DND-41 (cell line): ENCODE measurements at regions not wholly inside any gene's neighbourhood (a gene's known extent, or its start where the extent isn't known, plus 50 kb on each side); places are given as distances from the start of the nearest gene placed in this dataset.
"Not testable (repeated sequence)": the region's sequence is repeated elsewhere in the genome, so short reads cannot be mapped to it uniquely, and the experiment has no call there.

Source experiments
- ATAC-seq: fragments of 200-7000 bp; cut with Tn5 transposase; 3 replicates; pipeline ENCODE4 v1.9.1; 2021; ENCODE audit warnings: low read depth; ENCODE audit not compliant: insufficient read depth
- DNase-seq: peaks from one replicate; pipeline ENCODE4 v3.0.0-alpha.2; 2020
- H2AFZ ChIP-seq: 2 replicates; pipeline ENCODE4 v1.6.0; 2012; ENCODE audit warnings: low read depth, low read length
- H3K27ac ChIP-seq: 2 replicates; pipeline ENCODE4 v1.5.1; 2012; ENCODE audit warnings: low read length, inconsistent platforms
- H3K27me3 ChIP-seq: fragments of 200-600 bp; sonication (generic); 2 replicates; pipeline ENCODE4 v1.6.0; 2012; ENCODE audit warnings: low read length, mild to moderate bottlenecking, inconsistent platforms; ENCODE audit not compliant: insufficient read depth, poor library complexity
- H3K36me3 ChIP-seq: 2 replicates; pipeline ENCODE4 v1.5.1; 2012; ENCODE audit warnings: low read length, inconsistent platforms; ENCODE audit not compliant: insufficient read depth
- H3K4me1 ChIP-seq: 2 replicates; pipeline ENCODE4 v1.5.1; 2012; ENCODE audit warnings: mild to moderate bottlenecking, low read length; ENCODE audit not compliant: insufficient read depth
- H3K4me2 ChIP-seq: 2 replicates; pipeline ENCODE4 v1.6.0; 2012; ENCODE audit warnings: mild to moderate bottlenecking, moderate library complexity, low read length, inconsistent platforms; ENCODE audit not compliant: insufficient read depth
- H3K4me3 ChIP-seq, 2 experiments: fragments of 200-600 bp in 1 of 2; shearing (Covaris generic) in 1 of 2; 2 replicates each; pipeline ENCODE4 v1.5.1; 2012 to 2016; ENCODE audit warnings: inconsistent platforms in 2 of 2, low read length in 2 of 2, mild to moderate bottlenecking in 2 of 2, low read depth in 1 of 2, moderate library complexity in 1 of 2
- H3K79me2 ChIP-seq: 2 replicates; pipeline ENCODE4 v1.6.0; 2012; ENCODE audit warnings: low read length, inconsistent platforms; ENCODE audit not compliant: insufficient read depth
- H3K9ac ChIP-seq: 2 replicates; pipeline ENCODE4 v1.6.0; 2012; ENCODE audit warnings: low read depth, mild to moderate bottlenecking, inconsistent platforms, low read length, moderate library complexity
- H3K9me3 ChIP-seq: 2 replicates; pipeline ENCODE4 v1.5.1; 2012; ENCODE audit warnings: low read length, moderate library complexity, mild to moderate bottlenecking, inconsistent platforms; ENCODE audit not compliant: insufficient read depth, severe bottlenecking
- H4K20me1 ChIP-seq: 2 replicates; pipeline ENCODE4 v1.6.0; 2012; ENCODE audit warnings: low read length; ENCODE audit not compliant: insufficient read depth
- EZH2 ChIP-seq: IDR thresholded peaks from 3 replicates; pipeline ENCODE4 v1.6.1; 2012; ENCODE audit warnings: borderline replicate concordance, low read depth, mild to moderate bottlenecking, moderate library complexity, low read length, inconsistent platforms; ENCODE audit not compliant: severe bottlenecking
- TF ChIP-seq, protein P1 (sequence below): IDR thresholded peaks from 2 replicates; pipeline ENCODE4 v1.5.1; 2012; ENCODE audit warnings: borderline replicate concordance, low read length, moderate library complexity, mild to moderate bottlenecking; ENCODE audit not compliant: poor library complexity, severe bottlenecking; ENCODE audit errors: extremely low read depth

DNA sequence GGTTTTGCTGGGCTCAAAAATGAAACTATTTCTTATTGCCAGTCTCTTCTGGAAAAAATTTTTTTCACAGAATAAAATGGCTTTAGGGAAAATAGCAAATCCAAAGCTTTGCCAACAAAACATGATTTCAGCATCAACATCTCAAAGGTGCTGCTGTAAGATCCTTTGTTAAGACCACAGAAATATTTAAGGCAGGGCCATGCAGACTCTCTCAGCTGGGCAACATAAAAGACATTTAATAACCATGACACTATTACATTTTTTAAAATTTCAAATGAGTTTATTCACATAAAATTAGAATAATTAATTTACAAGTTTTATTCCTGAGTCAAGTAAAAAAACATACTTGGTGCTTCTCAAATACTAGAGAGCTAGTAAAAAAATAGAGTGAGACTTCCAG lies 527.1 kb upstream of the DPPA4 start:
- Histone ChIP-seq H3K4me3 (no peak overlapping the region), H3K27ac (no peak overlapping the region), H3K9me3 (peaks cover 7% of the 10 kb centered on the region), H3K4me1 (no peaks in the 10 kb centered on the region), H4K20me1 (no peaks in the 10 kb centered on the region), H3K4me2 (no peak overlapping the region), H3K79me2 (no peaks in the 10 kb centered on the region), H3K36me3 (no peaks in the 10 kb centered on the region), H2AFZ (no peak overlapping the region), H3K9ac (no peak overlapping the region), H3K27me3 (no peaks in the 10 kb centered on the region)
- TF ChIP-seq EZH2 = no peak
- TF ChIP-seq, protein P1, sequence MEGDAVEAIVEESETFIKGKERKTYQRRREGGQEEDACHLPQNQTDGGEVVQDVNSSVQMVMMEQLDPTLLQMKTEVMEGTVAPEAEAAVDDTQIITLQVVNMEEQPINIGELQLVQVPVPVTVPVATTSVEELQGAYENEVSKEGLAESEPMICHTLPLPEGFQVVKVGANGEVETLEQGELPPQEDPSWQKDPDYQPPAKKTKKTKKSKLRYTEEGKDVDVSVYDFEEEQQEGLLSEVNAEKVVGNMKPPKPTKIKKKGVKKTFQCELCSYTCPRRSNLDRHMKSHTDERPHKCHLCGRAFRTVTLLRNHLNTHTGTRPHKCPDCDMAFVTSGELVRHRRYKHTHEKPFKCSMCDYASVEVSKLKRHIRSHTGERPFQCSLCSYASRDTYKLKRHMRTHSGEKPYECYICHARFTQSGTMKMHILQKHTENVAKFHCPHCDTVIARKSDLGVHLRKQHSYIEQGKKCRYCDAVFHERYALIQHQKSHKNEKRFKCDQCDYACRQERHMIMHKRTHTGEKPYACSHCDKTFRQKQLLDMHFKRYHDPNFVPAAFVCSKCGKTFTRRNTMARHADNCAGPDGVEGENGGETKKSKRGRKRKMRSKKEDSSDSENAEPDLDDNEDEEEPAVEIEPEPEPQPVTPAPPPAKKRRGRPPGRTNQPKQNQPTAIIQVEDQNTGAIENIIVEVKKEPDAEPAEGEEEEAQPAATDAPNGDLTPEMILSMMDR = no peak
- no peak for ATAC-seq
- DNase-seq = no peak

DNA sequence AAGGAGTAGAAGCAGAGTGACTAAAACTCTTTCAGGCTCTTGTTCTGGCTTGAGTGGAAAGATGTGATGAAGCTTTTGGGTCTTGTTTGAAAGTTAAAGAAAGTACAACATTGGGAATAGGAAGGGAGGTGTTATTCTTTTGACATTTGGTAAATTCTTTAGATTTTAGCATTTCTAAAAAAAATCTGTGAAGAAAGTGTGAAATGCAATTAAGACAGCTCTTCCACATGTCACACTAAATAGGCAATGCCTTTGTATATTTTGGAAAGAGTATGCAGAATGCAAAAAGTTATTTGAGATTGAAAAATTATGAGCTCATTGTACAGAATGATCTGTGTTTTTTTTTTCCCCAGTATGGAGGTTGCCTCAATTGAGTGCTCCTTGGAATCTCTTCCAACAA lies 532.2 kb upstream of the DPPA4 start:
- ATAC-seq (no peak), DNase-seq (no peak)
- no peak overlapping the region for H2AFZ ChIP-seq
- H3K27me3 ChIP-seq = no peaks in the 10 kb centered on the region
- H3K79me2 ChIP-seq = no peaks in the 10 kb centered on the region
- no peaks in the 10 kb centered on the region for H4K20me1 ChIP-seq
- H3K4me2 ChIP-seq = no peak overlapping the region
- H3K4me1 ChIP-seq = no peaks in the 10 kb centered on the region
- TF ChIP-seq, protein P1 = no peak
- TF ChIP-seq EZH2 = no peak
- H3K36me3 ChIP-seq = no peaks in the 10 kb centered on the region
- H3K9me3 ChIP-seq = peaks cover 7% of the 10 kb centered on the region
- H3K27ac ChIP-seq = no peak overlapping the region
- H3K9ac ChIP-seq = no peak overlapping the region
- H3K4me3 ChIP-seq = no peak overlapping the region

DNA sequence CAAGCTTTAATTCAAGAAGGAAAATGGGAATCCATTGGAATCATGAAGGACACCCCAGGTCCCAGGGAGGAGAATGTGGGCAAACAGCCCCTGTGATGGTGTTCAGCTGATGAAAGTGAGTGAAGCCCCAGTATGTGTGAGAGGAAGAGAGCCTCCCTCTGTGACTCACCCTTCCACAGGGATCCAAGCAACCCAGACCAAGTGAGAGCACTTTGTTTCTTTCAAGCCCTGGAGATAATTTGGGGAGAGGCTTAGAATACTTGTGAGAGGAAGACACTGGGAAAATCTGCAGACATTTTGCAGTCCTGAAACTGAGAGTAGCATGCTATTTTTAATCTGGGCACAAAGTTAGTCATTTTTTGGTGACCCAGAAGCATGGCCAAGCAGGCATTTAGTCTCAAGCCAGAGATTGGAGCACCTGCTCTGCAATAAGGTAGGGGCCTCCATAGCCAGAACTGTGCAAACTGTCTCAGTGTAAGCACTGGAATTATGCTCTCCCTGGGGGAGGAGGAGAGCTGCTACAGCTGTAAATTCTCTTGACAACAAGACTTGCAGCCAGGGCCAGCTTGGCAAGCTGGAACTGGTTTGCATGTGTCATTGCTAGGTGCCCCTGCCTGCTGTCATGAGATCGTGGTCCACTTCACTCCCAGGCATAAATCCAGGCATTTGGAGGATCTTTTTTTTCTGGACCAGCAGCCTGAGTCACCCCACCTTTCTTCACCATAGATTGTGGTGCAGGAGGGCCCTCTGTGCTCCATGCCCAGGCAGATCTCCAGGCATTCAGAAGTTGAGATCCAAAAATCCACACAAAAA lies 537.8 kb upstream of the DPPA4 start:
- no peak for TF ChIP-seq EZH2
- TF ChIP-seq, protein P1 = no peak
- Histone ChIP-seq H3K4me1 (no peaks in the 10 kb centered on the region), H3K9ac (no peak overlapping the region), H3K27me3 (no peaks in the 10 kb centered on the region), H3K9me3 (no peaks in the 10 kb centered on the region), H3K4me3 (no peak overlapping the region), H2AFZ (peak overlapping the region; percentile 21; the same call in 1 of the 2 replicates), H3K79me2 (no peaks in the 10 kb centered on the region), H4K20me1 (no peaks in the 10 kb centered on the region), H3K4me2 (no peak overlapping the region), H3K36me3 (no peaks in the 10 kb centered on the region), H3K27ac (no peak overlapping the region)
- DNase-seq = no peak
- ATAC-seq = no peak

DNA sequence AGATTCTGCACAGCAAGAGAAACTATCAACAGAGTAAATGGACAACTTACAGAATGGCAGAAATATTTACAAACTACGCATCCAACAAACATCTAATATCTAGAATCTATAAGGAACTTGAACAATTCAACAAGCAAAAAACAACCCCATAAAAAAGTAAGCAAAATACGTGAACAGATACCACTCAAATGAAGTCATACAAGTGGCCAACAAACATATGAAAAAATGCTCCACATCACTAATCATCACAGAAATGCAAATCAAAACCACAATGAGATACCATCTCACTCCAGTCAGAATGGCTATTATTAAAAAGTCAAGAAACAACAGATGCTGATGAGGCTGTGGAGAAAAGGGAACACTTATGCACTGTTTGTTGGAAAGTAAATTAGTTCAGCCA lies 540.3 kb upstream of the DPPA4 start:
- not testable (repeated sequence) for H3K4me3 ChIP-seq, ATAC-seq, DNase-seq

More for the DNA sequence above, 540.3 kb upstream of the DPPA4 start:
- not testable (repeated sequence) for H2AFZ ChIP-seq, H3K4me2 ChIP-seq, H3K9ac ChIP-seq, H3K9me3 ChIP-seq, H3K4me1 ChIP-seq, H4K20me1 ChIP-seq, H3K27me3 ChIP-seq, H3K27ac ChIP-seq, H3K79me2 ChIP-seq, H3K36me3 ChIP-seq
